ENCODE measurements at regions not wholly inside any gene's neighbourhood (a gene's known extent, or its start where the extent isn't known, plus 50 kb on each side); places are given as distances from the start of the nearest gene placed in this dataset.

GRCh38 chr3:187931770-187932278, 186.6 kb upstream of the BCL6 start:
- no peak for TF ChIP-seq POLR2A (IDR thresholded peaks at IDR 0.05)
- TF ChIP-seq CTCF (IDR thresholded peaks at IDR 0.05) = no peak

Measured in Peyer's patch (tissue), 4 donors.